Gastroesophageal sphincter (tissue), 3 donors: ENCODE measurements at regions not wholly inside any gene's neighbourhood (a gene's known extent, or its start where the extent isn't known, plus 50 kb on each side); places are given as distances from the start of the nearest gene placed in this dataset.

Experiments
- EP300 ChIP-seq: sonication (generic); formaldehyde crosslinking; IDR thresholded peaks from one replicate; pipeline ENCODE4 v1.6.1; 2017; ENCODE audit warnings: antibody characterized with exemption, mild to moderate bottlenecking
- POLR2A ChIP-seq, 2 donors: fragments of 450-650 bp; IDR thresholded peaks; one replicate each; pipeline ENCODE4 v1.6.1; 2017; ENCODE audit warnings: antibody characterized with exemption in 2 of 2, mild to moderate bottlenecking in 2 of 2, moderate library complexity in 1 of 2
- POLR2AphosphoS5 ChIP-seq: sonication (generic); formaldehyde crosslinking; IDR thresholded peaks from one replicate; pipeline ENCODE4 v1.6.1; 2017; ENCODE audit warnings: antibody characterized with exemption
- TF ChIP-seq, protein P1 (sequence below), 4 experiments: fragments of 200-600 bp in 2 of 4; fragments of 450-650 bp in 2 of 4; sonication (generic) in 1 of 4; IDR thresholded peaks; one replicate each; pipeline ENCODE4 v1.5.1; 2017 to 2019; ENCODE audit warnings: antibody characterized with exemption in 4 of 4, mild to moderate bottlenecking in 2 of 4, moderate library complexity in 2 of 4

GRCh38 chr10:125533866-125534265 lies 149.1 kb downstream of the TEX36 start:
- TF ChIP-seq POLR2A (IDR thresholded peaks at IDR 0.05) (no peak), EP300 (no peak), POLR2AphosphoS5 (no peak)
- TF ChIP-seq, protein P1, sequence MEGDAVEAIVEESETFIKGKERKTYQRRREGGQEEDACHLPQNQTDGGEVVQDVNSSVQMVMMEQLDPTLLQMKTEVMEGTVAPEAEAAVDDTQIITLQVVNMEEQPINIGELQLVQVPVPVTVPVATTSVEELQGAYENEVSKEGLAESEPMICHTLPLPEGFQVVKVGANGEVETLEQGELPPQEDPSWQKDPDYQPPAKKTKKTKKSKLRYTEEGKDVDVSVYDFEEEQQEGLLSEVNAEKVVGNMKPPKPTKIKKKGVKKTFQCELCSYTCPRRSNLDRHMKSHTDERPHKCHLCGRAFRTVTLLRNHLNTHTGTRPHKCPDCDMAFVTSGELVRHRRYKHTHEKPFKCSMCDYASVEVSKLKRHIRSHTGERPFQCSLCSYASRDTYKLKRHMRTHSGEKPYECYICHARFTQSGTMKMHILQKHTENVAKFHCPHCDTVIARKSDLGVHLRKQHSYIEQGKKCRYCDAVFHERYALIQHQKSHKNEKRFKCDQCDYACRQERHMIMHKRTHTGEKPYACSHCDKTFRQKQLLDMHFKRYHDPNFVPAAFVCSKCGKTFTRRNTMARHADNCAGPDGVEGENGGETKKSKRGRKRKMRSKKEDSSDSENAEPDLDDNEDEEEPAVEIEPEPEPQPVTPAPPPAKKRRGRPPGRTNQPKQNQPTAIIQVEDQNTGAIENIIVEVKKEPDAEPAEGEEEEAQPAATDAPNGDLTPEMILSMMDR (IDR thresholded peaks at IDR 0.05), result no peak
